ENCODE measurements at regions not wholly inside any gene's neighbourhood (a gene's known extent, or its start where the extent isn't known, plus 50 kb on each side); places are given as distances from the start of the nearest gene placed in this dataset.
A peak's percentile ranks its signal among the peaks of the same experiment; 100 is the strongest.
"Not testable (repeated sequence)": the region's sequence is repeated elsewhere in the genome, so short reads cannot be mapped to it uniquely, and the experiment has no call there.

- DNase-seq: no peak
Observed at GRCh38 chr1:60791226-60791625, 291.1 kb upstream of the NFIA start.

DNA sequence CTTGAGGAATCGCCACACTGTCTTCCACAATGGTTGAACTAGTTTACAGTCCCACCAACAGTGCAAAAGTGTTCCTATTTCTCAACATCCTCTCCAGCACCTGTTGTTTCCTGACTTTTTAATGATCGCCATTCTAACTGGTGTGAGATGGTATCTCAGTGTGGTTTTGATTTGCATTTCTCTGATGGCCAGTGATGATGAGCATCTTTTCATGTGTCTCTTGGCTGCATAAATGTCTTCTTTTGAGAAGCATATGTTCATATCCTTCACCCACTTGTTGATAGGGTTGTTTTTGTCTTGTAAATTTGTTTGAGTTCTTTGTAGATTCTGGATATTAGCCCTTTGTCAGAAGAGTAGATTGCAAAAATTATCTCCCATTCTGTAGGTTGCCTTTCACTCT is 309.3 kb upstream of the NFIA start:
- not testable (repeated sequence) for DNase-seq

GRCh38 chr1:60769082-60769481 is 313.3 kb upstream of the NFIA start:
- no peak for DNase-seq

- DNase-seq: peak; percentile 7
Observed at GRCh38 chr1:60765204-60765603, 317.2 kb upstream of the NFIA start.

GRCh38 chr1:60764489-60764888 is 317.9 kb upstream of the NFIA start:
- DNase-seq: no peak

- no peak for DNase-seq
Observed at GRCh38 chr1:60763741-60764140, 318.6 kb upstream of the NFIA start.

DNA sequence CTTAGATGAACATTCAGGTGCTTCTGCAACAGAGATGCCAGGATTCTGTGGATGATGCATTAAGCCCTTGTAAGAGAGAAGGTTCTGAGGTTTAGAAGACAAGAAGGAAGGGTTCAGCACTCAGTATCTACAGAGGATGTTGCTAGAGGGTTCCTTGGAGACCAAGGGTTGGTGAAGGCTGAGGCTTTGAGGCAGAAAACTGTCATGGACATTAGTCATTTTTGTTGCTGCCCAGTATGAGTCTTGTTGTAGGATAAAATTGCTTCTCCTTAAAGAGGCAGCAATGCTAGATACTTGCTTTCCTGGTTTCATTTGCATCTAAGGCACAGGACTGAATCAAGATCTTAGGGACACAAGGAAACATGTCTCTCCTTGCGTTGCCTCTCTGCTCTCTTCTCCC is 319.4 kb upstream of the NFIA start:
- no peak for DNase-seq

GRCh38 chr1:60762176-60762575 is 320.2 kb upstream of the NFIA start:
- no peak for DNase-seq

DNA sequence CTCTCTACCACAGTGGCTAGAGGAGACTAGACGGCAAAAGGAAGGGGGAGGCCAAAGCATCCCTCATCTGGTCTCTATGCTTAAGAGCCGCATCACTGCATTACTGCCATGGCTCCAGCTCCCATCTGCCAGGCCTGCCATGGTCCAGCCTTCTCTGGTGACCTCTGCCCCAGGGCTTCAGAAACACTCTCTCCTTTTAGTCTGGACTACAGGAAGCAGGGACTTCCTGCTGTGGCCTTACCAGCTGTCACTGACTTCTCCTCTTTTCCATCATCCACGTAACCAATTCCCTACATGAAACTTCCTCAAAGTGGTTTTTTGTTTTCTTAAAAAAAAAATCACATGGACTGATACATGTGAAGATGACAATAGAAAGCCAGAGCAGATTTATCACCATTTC is 323.1 kb upstream of the NFIA start:
- DNase-seq: no peak

- DNase-seq: no peak
Observed at GRCh38 chr1:60757485-60757884, 324.9 kb upstream of the NFIA start.

- DNase-seq: no peak
Observed at GRCh38 chr1:60753036-60753900, 329.1 kb upstream of the NFIA start.

DNA sequence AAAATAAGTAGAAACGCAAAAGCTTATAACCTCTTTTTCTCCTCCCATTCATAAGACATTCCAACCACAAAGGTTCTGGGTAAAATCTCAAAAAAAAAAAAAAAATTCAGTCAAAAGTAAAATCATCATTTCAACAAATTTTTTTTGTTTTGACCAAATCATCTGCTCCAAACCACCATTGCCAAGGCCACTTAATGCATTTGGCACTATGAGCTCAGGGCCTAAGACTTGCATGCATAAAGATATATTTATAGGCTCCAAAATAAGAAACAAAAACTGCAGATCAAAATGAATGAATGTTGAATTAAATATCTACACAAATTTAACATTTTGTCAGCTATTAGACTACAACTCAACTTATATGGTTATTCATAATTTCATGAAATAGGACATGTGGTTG is 331.1 kb upstream of the NFIA start:
- DNase-seq: no peak

GRCh38 chr1:60747353-60747752 is 335.0 kb upstream of the NFIA start:
- DNase-seq: no peak

DNA sequence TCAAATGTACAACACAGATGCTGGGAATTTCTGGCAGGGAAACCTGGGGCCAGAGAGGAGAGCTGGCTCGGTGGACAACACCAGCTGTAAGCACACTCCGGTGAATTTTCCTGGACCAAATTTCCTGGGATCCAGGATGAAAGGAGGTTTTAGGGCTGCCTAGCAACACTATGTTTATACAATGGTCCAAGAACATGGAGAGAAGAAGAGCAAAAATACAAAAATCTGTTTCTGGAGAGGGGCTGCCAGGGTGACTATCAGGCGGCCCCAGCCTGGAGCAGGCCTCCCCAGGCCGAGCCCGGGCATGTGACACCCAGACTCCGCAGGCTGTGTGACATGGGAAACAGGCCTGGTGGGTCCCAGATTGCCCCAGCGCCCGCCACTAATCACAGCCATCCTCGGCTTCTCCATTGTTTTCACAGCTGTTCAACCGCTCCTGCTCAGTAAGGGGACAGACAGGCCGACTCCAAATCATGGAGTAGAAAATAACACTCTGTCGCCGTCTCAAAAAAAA is 336.0 kb upstream of the NFIA start:
- peak; percentile 35 for DNase-seq

DNA sequence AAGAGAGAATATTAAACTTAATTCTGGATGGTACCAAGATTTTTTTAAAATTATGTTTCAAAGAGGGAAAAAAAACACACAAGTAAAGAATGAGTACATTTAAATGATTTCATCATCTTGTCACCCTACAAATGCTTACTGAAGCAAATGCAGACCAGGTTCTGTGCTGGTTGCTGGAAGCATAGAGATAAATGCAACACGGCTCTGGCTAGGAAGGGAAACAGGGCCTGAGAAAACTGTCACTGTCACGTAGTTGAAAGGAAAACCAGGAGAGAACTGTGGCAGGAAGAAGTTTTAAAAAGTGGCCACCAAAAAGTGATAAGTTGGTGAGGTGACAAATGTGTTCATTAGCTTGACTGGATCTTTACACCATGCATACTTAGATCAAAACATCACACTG is 336.9 kb upstream of the NFIA start:
- DNase-seq: no peak

DNA sequence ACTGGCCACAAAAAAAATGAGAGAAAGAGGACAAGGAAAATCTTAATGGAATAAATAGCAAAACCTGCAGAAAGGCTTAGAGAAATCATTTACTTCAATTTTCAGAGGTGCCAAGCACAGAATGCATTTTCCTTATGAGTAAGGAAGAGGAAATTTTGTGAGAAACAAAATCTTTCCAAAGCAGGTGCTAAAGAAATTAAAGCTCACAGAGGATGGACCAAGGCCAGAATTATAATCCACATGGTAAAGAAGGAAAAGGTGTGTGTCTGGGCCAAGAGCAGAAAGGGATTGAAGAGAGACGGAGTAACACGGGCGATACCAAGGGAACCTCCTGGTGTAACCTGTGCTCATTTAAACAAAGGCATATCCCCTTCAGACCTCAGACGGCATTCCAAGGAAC is 340.0 kb upstream of the NFIA start:
- DNase-seq: no peak

GRCh38 chr1:60740154-60740553 is 342.2 kb upstream of the NFIA start:
- DNase-seq: no peak

DNA sequence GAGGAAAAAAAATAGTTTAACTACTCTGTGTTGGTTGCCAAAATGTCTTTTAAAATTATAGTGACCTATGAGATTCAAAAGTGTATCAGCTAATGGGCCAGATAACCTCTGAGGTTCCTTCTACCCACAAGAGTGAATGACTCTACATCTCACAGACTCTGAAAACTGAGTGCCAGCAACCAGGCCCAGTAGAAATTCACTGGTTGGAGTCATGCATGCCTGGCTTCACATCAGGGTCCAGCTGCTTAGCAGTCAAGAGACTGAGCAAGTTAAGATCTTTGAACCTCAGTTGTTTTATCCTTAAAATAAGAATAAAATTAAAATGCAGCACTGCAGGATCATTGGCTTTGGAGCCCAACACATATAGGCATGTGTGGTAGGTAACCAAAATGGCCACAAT is 342.6 kb upstream of the NFIA start:
- no peak for DNase-seq

- no peak for DNase-seq
Observed at GRCh38 chr1:60732977-60733401, 349.4 kb upstream of the NFIA start.

DNA sequence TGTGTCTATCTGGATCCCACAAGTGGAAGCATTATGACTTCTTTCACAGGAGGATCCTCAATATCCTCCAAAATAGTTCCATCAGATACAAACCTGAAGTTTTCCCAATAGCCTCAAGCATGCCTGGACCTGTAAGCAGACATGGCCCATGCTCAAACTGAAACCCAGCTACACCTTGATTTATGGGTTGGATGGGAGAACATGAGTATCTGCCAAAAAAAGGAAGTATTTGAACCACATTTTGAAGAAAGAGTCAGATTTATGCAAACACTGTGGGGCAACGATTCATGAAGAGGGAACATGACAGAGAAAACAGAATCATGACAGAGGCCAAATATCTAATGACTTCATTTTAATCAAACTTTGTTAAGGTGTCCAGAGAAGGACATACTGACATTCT is 351.0 kb upstream of the NFIA start:
- no peak for DNase-seq

DNA sequence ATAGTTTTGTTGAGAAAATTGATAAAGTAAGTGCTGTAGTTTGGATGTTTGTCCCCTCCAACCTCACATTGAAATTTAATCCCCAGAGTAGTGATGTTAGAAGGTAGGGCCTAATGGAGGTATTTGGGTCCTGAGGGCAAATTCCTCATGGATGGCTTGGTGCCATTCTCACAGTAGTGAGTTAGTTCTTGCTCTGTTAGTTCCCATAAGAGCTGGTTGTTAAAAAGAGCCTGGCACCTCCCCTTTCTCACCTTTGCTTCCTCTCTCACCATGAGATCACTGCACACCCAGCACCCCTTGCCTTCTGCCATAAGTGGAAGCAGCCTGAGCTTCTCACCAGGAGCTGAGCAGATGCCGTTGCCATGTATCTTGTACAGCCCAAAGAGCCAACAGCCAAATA is 354.8 kb upstream of the NFIA start:
- no peak for DNase-seq

- no peak for DNase-seq
Observed at GRCh38 chr1:60716472-60716871, 365.9 kb upstream of the NFIA start.

GRCh38 chr1:60715970-60716369 is 366.4 kb upstream of the NFIA start:
- DNase-seq: no peak

DNA sequence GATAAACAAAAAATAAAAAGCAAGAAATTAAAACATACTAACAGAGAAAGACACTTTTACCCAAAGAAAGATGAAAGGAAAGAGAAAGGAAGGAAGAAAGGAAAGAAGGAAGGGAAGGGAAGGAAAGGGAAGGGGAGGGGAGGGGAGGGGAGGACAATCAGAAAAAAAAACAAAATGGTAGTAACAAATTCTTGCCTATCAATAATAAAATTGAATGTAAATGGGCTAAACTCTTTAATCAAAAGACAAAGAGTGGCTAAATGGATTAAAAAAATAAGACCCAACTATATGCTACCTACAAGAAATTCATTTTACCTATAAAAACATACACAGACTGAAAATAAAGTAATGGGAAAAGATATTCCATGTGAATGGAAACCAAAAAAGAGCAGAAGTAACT is 372.9 kb upstream of the NFIA start:
- DNase-seq: no peak

- no peak for DNase-seq
Observed at GRCh38 chr1:60705026-60705425, 377.3 kb upstream of the NFIA start.
